Lower leg skin (tissue), 3 donors: ENCODE measurements at regions not wholly inside any gene's neighbourhood (a gene's known extent, or its start where the extent isn't known, plus 50 kb on each side); places are given as distances from the start of the nearest gene placed in this dataset.

Experiments
- CTCF ChIP-seq, 3 donors: fragments of 450-650 bp; IDR thresholded peaks; one replicate each; pipeline ENCODE4 v1.5.1; 2016; ENCODE audit warnings: antibody characterized with exemption in 3 of 3, mild to moderate bottlenecking in 3 of 3, moderate library complexity in 2 of 3
- POLR2A ChIP-seq, 2 donors: fragments of 450-650 bp; IDR thresholded peaks; one replicate each; pipeline ENCODE4 v1.6.1; 2016 to 2017; ENCODE audit warnings: antibody characterized with exemption in 2 of 2, mild to moderate bottlenecking in 1 of 2, moderate library complexity in 1 of 2

- no peak for TF ChIP-seq CTCF (IDR thresholded peaks at IDR 0.05)
- TF ChIP-seq POLR2A (IDR thresholded peaks at IDR 0.05): no peak
These were observed 586.0 kb downstream of the TCERG1L start for GRCh38 chr10:130725474-130725970.
